ENCODE measurements at regions not wholly inside any gene's neighbourhood (a gene's known extent, or its start where the extent isn't known, plus 50 kb on each side); places are given as distances from the start of the nearest gene placed in this dataset.

DNA sequence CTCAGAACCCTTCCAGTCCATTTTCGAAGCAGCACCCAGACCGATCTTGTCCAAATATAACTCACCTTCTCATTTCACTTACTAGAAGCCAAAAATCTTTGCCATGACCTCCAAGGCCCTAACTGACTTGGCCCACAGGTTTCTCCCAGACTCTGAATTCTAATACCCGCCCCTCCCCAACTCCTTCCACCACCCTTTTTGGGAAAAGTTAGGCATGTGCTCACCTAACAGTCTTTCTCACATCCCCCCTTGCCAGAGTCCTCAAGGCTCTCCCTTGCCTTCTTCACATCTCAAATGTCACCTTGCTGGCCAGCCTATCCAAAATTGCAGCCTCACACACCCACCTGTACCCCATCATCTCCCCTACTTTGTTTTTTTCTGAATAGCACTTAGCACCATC lies 369.3 kb downstream of the NXPE2 start:
- DNase-seq: no peak

DNA sequence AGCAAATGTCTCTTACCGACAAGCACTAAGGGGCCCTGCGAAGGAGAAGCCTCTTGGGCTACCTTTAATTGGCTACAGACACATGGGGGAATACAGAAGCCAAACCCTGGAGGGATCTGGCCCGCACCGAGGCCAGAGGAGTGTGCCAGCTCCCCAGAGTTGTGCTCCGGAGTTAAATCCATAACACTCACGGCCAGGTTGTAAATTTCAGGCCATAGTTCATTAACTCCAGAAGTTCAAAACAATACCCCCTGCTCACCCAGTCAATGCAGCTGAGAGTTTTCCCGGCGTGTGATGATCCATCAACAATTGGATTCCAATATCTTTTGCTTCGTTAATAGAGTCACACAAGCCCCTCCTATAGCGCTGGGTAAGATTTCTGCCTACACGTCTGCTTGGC lies 371.5 kb downstream of the NXPE2 start:
- DNase-seq: no peak

DNA sequence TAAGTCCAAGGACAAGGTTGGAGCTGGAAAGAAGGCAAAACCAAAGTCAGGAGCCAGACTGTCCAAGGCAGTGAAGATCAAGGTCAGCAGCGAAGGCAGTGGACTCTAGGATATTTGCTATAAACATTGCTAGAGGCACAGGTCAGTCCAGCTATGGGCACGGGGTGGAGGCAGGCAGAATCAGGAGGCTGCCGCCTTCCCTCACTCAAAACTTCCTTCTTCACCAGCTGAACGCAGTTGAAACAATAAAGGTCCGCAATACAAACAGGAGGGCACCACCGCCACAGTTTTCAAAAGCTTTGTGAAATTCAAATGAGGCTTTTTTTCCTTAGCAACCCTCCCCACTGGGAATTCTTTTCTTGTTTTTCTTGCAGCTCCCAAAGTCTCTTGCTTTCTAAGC lies 372.4 kb downstream of the NXPE2 start:
- no peak for DNase-seq

DNA sequence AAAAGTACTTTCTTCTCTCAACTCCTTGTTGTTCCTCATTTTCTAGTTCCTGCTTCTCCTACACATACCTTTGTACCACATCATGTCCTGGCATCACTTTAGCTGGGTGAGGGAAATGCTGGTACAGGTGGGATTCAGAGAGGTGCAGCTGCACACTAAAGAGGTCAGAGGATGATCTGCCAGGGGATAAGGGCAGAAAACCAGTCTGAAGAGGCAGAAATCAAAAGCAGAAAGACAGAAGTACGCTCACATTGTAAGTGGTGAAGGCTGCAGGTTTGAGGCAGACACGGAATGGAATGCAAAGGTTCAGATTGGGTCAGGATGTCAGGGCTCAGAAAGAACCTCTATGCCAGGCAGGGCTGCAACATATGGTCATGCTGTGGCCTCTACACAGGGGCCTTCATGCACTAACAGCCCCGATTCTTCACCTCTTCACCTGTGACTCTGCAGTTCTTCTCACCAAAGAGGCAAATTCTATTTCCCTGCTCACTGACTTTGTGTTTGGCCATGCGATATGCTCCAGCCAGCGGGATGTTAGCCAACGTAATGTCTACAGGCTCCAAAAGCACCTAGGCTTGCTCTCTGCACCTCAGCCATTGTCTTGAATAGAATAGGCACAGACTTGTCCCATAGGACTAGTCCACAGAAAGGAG lies 373.7 kb downstream of the NXPE2 start:
- DNase-seq: no peak

DNA sequence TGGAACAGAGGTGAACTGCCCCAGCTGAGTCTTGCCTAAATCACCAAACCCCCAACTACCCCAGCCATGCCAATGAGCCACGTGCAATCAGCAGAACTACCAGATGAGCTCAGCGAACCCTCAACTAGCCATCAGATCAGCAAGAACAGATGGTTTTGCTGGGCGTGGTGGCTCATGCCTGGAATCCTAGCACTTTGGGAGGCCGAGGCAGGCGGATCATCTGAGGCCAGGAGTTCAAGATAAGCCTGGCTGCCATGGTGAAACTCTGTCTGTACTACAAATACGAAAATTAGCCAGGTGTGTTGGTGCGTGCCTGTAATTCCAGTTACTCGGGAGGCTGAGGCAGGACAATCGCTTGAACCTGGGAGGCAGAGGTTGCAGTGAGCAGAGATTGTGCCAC lies 374.3 kb downstream of the NXPE2 start:
- no peak for DNase-seq

DNA sequence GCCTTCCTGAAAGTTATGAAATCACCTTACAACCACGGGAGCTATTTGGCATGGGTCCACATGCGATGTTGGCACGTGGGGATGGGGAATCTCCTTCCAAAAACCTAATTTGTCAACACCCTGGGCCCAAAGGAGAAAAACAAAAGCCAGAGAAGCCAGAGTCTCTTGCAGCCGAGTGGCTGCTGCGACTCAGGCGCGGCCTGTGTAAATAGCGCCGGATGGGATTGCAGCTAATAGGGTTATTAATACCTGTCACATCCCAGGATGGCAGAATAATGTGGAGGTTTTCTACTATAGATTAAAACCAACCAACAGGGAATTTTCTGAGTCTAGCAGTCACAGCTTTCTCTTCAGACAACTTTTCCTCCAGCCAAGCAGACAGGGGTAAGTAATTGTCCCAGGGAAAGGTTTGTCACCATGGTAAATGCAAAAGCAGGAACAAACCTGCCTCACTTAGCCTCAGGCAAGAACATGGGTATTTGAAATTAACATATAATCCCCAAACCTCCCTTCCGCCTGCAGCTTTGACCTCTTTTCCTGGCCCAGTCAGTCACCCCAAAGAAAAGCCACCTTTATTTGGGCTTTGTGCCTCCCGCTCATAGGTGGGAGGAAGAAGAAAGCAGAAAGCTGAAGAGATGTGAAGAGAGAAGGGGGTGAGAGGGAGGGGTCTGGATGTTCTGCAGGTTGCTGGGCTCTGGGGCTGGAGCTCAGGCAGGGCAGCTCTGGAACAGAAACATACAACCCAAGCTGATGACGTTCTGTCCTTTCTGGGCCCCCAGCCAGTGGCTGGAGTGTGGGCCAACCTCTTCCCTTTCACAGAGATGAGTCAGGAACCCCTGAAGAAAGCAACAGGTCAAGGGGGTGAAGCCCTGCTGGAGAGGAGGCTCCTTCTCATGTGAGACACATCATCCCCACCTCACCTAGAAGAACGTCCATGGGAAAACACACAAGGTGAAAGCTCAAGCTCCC lies 376.5 kb downstream of the NXPE2 start:
- no peak for DNase-seq

DNA sequence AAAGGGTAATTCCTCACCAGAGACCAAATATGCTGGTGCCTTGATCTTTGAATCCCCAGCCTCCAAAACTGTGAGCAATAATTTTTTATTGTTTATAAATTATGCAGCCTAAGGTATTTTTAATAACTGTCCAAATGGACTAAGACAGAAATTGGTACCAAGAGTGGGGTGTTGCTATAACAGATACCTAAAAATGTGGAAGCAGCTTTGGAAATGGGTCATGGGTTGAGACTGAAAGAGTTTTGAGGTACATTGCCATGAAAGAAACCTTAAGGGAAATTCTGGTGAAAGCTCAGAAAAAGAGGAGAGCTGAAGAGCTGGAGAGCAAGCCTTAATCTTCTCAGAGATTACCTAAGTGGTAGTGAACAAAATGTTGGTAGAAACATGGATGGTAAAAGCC lies 378.2 kb downstream of the NXPE2 start:
- no peak for DNase-seq

DNA sequence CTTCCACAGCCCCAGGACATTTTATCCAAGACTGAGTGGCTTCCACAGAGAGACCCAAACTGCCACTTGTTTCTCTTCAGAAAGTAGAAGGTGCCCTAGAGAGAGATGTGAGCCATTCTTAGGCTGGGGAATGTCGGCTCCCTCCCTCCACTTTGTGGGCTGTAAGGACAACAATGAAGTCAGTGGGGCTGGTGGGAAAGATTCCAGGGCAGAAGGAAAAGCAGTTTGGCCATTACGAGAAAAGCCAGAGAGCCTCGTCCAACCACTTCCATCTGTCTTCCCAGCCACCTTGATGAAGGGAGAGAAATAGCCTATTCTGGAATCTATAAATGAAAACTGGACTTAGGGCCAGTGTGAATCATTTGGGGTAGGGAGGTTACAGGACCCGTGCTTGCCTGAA lies 382.5 kb downstream of the NXPE2 start:
- no peak for DNase-seq

DNA sequence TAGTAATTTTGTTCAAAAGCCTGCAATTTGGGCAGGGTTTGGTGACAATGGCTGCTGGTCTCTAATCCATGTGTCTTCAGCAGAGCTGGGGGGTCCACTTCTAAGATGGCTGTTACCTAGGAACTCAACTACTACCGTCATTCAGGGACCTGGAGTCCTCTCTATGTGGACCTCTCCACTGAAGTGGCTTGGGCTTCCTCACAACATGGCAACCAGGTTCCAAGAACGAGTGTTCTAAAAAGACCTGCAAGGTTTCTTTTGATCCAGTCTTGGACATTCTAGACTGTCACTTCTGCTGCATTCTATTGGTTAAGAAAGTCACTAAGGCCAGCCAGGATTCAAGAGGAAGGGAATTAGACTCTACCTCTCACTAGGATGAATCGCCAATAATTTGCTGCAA lies 387.0 kb downstream of the NXPE2 start:
- no peak for DNase-seq

DNA sequence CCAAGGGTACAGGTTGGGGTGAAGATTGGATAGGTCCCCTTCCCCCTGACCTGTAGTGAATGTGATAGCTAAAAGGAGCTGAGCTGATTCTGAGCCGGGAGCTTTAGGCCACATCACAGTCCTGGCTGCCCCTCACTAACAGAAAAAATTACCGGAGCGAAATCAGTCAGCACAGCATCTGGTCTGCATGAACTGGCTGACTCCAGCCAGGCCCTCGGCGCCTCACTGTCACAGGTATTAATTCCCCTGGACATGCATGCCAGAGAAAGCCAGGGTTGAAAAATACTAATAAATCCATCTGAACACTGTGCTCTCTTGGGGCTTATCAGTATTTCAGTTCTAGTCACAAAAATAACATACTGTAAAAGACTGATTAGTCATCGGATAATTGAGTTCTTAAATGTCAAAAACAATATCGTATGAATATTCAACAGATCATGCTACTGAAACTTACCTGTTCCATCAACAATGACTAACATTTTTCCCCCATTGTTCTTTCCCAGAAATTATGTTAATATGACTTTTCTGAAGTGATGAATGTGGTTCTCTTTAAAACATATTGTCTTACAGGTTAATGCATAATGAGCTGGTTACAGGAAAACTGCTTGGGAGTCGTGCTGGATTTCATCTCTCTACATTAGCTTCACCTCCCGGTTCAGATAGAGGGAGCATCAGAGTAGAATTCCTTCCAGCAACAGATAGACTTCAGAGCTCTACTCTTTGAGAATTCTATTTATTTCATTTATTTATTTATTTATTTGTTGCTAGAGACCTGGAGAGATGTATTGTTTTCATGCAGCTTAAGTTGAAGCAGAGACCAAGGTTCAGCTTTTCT lies 387.7 kb downstream of the NXPE2 start:
- no peak for DNase-seq

DNA sequence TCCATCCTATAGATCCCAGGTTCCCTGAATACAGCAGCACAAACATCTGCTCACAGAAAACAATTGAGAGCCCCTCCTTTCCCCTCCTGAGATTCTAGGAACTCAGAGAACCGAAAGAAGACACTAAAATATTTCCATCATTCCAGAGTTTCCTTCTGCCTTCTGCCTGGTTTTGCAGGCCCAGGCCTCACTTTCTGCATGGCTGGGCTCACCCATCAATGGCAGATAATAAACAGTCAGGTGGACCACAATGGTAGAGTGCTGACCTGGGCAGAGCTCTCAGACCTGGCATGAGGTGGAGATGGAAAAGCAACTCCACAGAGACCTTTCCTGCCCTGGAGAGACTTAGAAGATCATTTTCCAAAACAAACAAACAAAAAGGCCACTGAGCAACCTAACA lies 389.1 kb downstream of the NXPE2 start:
- no peak for DNase-seq

DNA sequence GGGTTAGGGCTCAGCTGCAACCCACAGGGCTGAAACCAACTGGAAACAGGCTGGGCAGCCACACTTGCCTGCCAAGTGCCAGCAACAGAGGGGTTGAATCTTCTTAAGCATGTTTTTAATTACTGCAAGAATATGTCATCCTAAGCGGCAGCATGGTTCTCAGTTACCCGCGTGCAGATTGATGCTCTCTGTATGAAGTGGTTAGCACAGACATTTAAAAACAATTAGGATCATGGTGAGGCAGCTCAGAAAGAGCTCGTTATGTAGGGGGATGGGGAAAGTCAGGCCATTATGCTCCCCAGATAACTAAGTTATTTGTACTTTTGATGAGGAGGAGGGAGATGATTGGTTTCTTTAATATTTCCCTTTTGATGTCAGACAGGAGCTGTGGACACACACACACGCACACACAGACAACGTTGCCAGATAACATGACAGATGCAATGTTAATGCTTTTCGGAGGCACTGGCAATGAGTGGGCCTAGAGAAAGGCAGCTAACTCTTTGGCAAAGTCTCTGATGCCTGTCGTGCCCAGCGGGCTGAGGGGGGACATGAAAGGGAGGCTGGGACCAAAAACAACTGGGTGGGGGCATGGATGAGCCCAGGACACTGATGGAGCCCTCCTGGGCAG lies 389.7 kb downstream of the NXPE2 start:
- DNase-seq: no peak

DNA sequence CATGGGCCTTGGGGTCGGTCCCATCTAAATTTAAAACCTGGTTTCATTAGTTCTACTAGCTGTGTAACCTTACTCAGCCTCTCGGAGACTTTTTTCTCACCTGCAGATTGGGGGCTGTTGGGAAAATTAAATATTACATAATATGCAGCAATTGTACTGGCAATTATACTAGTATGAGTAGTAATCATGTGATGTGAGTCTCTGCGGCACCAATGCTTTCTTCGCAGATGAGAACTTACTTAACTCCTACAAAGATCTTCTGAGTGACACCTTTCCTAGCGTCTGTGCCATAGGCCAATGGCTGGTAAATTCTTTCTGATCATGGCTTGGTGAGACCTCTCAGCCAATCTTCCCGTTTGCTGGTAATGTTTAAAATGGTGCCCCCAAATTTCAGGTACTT lies 391.3 kb downstream of the NXPE2 start:
- no peak for DNase-seq

DNA sequence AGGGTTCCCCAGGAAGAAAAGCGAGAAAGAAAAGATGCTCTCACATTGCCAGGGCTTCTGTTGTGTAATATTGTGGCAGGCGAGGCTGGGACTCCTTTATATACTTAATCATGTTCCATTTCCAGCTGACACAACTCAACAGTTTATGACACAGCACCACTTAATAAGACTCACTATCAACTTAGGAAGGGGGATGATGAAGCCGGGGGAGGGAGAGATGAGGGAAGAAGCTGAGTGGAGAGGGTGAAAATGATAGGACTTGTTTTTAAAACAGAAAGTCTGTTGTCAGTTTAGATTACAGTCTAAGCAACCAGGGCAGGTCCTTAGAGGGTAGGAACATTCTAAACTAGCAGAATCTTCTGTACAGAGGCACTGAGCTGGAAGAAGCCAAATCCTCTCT lies 397.0 kb downstream of the NXPE2 start:
- no peak for DNase-seq

DNA sequence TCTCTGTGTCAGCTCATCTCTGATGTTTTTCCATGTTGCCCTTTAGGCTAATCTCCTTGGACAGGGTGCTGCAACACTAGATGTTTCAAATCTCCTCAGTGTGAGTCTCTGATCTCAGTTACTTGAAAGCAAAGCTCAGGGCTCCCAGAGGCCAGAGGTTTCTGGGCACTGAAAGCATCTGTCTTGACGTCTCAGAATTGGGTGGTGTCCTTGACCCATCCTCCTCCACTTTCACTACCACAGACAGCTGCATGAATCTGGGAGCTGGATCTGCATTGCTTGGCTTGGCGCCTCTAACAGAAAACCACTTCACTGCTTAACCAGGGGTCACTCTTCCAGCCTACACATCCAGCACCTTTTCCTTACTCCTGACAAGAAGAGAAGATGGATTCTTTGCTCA lies 399.4 kb downstream of the NXPE2 start:
- no peak for DNase-seq

DNA sequence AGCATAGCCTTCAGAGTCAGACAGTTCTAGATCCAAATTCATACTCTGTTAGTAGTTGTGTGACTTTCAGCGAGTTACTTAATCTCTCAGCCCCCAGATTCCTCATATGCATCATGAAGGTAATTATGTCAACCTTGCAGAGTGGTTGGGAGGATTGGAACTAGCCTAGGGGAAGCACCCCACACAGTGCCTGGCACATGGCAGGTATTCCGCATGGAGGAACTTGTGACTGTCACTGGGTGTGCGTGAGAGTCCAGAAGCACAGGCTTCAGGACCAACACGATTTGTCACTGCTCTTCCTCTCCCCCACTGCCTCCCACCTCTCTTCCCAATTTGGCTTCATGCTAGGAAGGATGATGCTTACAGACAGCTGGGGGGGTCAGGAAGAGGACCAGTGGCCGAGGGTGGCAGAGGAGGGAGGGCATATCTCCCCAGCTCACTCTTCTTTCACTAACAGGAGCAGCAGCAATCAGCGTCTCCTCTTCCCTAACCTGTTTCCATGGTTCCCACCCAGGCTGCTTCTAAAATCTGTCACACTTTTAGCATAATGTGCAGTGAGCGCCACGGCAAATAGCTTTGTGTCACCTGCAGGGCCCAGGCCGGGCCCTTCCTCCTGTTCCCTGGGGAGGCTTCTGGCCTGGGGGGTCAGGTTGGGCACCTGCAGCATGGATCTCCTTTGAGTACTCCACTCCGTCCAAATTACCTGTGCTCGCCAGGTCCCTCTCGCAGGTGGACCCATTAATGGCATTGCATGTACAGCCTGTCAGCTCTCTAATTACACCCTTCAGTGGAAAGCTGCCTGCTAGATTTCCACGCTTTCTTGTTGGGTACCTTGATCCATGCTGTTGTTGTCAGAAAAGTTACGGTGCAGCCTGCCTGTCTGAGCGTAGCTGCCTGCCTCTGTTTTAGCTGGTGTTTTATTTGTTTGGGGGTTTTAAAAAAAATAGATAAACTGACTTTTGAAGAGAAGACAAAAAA lies 400.4 kb downstream of the NXPE2 start:
- DNase-seq: no peak

DNA sequence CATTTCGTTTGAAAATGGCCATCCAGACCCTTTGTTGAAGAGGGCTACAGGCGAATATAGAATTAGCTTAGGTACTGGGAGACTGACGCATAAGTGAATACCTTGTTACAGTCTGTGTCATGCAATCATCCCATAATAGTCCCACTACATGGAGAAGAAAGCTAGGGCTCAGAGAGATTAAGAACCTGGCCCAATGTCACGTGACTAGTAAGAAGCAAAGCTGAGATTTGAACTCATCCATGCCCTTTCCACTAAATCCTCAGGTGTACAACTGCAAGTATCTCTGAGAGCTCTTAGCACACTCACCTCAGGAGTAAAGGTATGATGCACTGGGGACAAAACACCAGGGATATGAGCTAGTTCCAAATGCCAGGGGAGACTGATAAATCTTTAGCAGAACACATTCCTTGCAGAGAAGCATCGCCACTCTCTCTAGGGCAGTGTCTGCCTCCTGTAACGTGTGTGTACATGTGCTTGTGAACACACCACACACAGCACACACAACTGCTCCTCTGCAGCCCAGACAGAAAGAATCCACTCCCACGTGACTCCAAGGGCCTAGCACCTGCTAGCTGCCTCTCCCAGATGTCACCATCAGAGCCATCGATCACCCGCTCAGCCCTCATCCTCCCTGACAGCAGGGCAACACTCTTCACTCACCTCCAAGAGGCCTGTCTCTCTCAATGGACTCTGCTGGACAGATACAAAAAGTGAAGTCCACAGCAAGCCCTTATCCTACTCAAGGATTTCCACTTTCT lies 402.8 kb downstream of the NXPE2 start:
- DNase-seq: no peak

DNA sequence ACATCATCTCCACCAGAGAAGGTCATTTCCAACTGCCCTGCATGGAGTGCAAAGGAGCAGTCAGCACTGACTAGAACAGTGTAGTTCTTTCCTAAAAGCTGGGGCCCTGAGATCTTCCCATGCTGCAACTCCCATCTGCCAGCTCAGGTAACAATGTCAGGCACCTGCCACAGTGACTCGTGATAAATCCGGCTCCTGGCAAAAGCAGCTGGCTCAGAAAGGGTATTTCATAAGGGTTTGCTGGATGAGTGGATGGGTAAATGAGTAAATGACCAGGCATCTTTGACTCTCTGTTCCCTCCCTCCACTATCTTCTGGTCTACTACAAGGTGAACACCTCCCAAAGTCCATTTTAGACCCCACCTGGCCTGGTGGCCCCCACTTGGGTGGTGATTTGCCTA lies 403.6 kb downstream of the NXPE2 start:
- no peak for DNase-seq

DNA sequence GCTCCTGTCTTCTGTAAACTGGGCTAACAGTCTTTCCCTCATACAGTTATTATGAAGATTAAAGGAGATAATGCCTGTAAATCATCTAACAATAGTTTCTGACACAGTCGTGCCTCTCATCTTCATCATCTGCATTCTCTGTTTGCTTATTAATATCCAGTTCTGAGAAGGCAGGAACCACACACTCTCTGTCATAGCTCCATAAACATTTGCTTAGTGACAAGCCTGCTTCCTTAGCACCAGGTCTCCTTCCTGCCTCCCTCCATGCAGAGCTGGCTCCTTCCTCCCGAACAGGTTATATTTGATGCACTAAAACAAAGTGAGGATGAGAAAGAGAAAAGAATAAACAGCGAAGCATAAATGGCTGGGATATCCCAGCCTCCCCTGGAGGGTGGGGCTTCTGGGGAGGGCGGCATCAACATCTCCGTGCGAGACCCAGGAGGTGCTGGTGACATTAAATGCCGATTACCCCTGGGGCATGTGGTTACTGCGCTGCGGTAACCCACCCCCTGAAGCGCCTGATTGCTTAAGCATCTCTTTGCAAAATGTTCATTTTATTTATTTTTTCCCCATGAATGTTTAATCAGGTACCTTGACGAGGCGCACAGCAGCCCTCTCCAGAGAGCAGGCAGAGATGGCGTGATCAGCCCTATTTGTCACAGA lies 404.9 kb downstream of the NXPE2 start:
- no peak for DNase-seq

DNA sequence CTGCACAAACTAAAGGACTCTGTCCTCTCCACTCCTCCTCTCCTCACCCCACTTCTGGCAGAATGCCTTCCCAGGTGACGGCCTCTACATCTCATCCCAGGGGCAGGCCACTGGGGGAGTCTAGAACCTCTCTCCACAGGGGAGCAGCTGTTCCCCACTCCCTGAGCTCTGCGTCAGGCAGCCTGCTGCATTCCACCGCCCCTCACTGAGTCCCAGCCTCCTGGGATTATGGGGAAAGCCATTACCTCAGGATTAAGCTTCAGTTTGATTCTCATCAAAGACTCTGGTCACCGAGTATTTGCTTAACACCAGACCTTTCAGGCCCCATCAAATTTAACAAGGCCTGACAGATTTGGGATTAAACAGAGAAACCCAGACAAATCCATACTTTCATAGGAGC lies 405.9 kb downstream of the NXPE2 start:
- DNase-seq: no peak
